SK-N-SH treated with all-trans-retinoic acid at 6 μM for 48 hours (cell line): ENCODE measurements at regions not wholly inside any gene's neighbourhood (a gene's known extent, or its start where the extent isn't known, plus 50 kb on each side); places are given as distances from the start of the nearest gene placed in this dataset.

Source experiments
- ATAC-seq: fragments of 200-7000 bp; cut with Tn5 transposase; 3 replicates; pipeline ENCODE4 v1.9.1; 2020; ENCODE audit warnings: mild to moderate bottlenecking, moderate library complexity
- ARNTL ChIP-seq: fragments of 450-650 bp; formaldehyde crosslinking; IDR thresholded peaks from 2 replicates; pipeline ENCODE4 v1.5.0; 2020; ENCODE audit warnings: low read depth, mild to moderate bottlenecking, moderate library complexity, borderline replicate concordance
- BACH2 ChIP-seq: fragments of 250-450 bp; sonication (Bioruptor Pico); IDR thresholded peaks from 2 replicates; pipeline ENCODE4 v1.9.0; 2021; ENCODE audit warnings: mild to moderate bottlenecking, borderline replicate concordance
- CREB5 ChIP-seq: fragments of 250-450 bp; sonication (Bioruptor Pico); IDR thresholded peaks from 2 replicates; pipeline ENCODE4 v1.5.1; 2020; ENCODE audit warnings: low read depth, mild to moderate bottlenecking, moderate library complexity
- CSDC2 ChIP-seq: fragments of 250-450 bp; sonication (Bioruptor Pico); IDR thresholded peaks from 2 replicates; pipeline ENCODE4 v1.5.0; 2020; ENCODE audit warnings: mild to moderate bottlenecking, moderate library complexity
- CSRNP3 ChIP-seq: fragments of 250-450 bp; sonication (Bioruptor Pico); IDR thresholded peaks from 2 replicates; pipeline ENCODE4 v1.5.1; 2021; ENCODE audit warnings: mild to moderate bottlenecking, moderate library complexity
- ESRRG ChIP-seq: fragments of 250-450 bp; sonication (Bioruptor Pico); IDR thresholded peaks from 2 replicates; pipeline ENCODE4 v1.6.1; 2021; ENCODE audit warnings: mild to moderate bottlenecking
- GLIS3 ChIP-seq: fragments of 250-450 bp; sonication (Bioruptor Pico); IDR thresholded peaks from 2 replicates; pipeline ENCODE4 v1.5.0; 2020; ENCODE audit warnings: mild to moderate bottlenecking, moderate library complexity
- ISL1 ChIP-seq: fragments of 250-450 bp; sonication (Bioruptor Pico); IDR thresholded peaks from 2 replicates; pipeline ENCODE4 v2.1.2; 2022; ENCODE audit warnings: mild to moderate bottlenecking, moderate library complexity
- OSR1 ChIP-seq: fragments of 250-450 bp; sonication (Bioruptor Pico); IDR thresholded peaks from 2 replicates; pipeline ENCODE4 v1.8.0; 2022; ENCODE audit warnings: moderate library complexity, mild to moderate bottlenecking, inconsistent platforms
- PATZ1 ChIP-seq: fragments of 250-450 bp; sonication (Bioruptor Pico); IDR thresholded peaks from 2 replicates; pipeline ENCODE4 v1.8.0; 2020; ENCODE audit warnings: mild to moderate bottlenecking, moderate library complexity, borderline replicate concordance
- POU6F1 ChIP-seq: fragments of 250-450 bp; sonication (Bioruptor Pico); IDR thresholded peaks from 2 replicates; pipeline ENCODE4 v1.8.0; 2021; ENCODE audit warnings: low read depth, mild to moderate bottlenecking, moderate library complexity, borderline replicate concordance
- PPARA ChIP-seq: fragments of 250-450 bp; sonication (Bioruptor Pico); IDR thresholded peaks from 2 replicates; pipeline ENCODE4 v1.5.0; 2020; ENCODE audit warnings: mild to moderate bottlenecking, borderline replicate concordance
- RARB ChIP-seq: fragments of 250-450 bp; sonication (Bioruptor Pico); IDR thresholded peaks from 2 replicates; pipeline ENCODE4 v1.8.0; 2021; ENCODE audit warnings: mild to moderate bottlenecking, moderate library complexity
- TOX ChIP-seq: fragments of 250-450 bp; sonication (Bioruptor Pico); IDR thresholded peaks from 2 replicates; pipeline ENCODE4 v1.8.0; 2021; ENCODE audit warnings: mild to moderate bottlenecking, moderate library complexity, borderline replicate concordance
- ZC3H10 ChIP-seq: fragments of 250-450 bp; sonication (Bioruptor Pico); IDR thresholded peaks from 2 replicates; pipeline ENCODE4 v1.5.1; 2021; ENCODE audit warnings: mild to moderate bottlenecking, moderate library complexity
- ZFP30 ChIP-seq: fragments of 450-650 bp; formaldehyde crosslinking; IDR thresholded peaks from 2 replicates; pipeline ENCODE4 v1.5.0; 2022; ENCODE audit warnings: mild to moderate bottlenecking, moderate library complexity
- ZNF565 ChIP-seq: fragments of 450-650 bp; formaldehyde crosslinking; conservative IDR thresholded peaks from 2 replicates; pipeline ENCODE4 v1.5.0; 2020; ENCODE audit warnings: low read depth, mild to moderate bottlenecking, moderate library complexity
- ZNF70 ChIP-seq: fragments of 450-650 bp; formaldehyde crosslinking; IDR thresholded peaks from 2 replicates; pipeline ENCODE4 v1.5.0; 2020; ENCODE audit warnings: mild to moderate bottlenecking, moderate library complexity
- ZNF8 ChIP-seq: fragments of 450-650 bp; formaldehyde crosslinking; IDR thresholded peaks from 2 replicates; pipeline ENCODE4 v1.5.0; 2020; ENCODE audit warnings: mild to moderate bottlenecking, moderate library complexity

- TF ChIP-seq GLIS3 (CRISPR knock-in tag) (no peak), TOX (CRISPR knock-in tag) (no peak), PATZ1 (CRISPR knock-in tag) (no peak), OSR1 (CRISPR knock-in tag) (no peak), ZNF565 (CRISPR knock-in tag) (no peak), ISL1 (CRISPR knock-in tag) (no peak), CSDC2 (CRISPR knock-in tag) (no peak), ZNF70 (CRISPR knock-in tag) (no peak), ZFP30 (CRISPR knock-in tag) (no peak), POU6F1 (no peak), PPARA (no peak)
- TF ChIP-seq, all 23 proteins: peak for 0
- no peak for ATAC-seq
Measured at GRCh38 chr14:39956372-39956771, 524.1 kb upstream of the FBXO33 start.

GRCh38 chr14:39948235-39948634 is 516.0 kb upstream of the FBXO33 start:
- TF ChIP-seq PPARA (no peak), RARB (CRISPR knock-in tag) (no peak), ZC3H10 (CRISPR knock-in tag) (no peak), ISL1 (CRISPR knock-in tag) (no peak), BACH2 (CRISPR knock-in tag) (no peak), POU6F1 (no peak), PATZ1 (CRISPR knock-in tag) (no peak), CSDC2 (CRISPR knock-in tag) (no peak), ZNF70 (CRISPR knock-in tag) (no peak), ESRRG (CRISPR knock-in tag) (no peak), ZNF8 (CRISPR knock-in tag) (no peak), CSRNP3 (CRISPR knock-in tag) (no peak), CREB5 (CRISPR knock-in tag) (no peak)
- ATAC-seq = no peak

GRCh38 chr14:39946807-39947206 is 514.6 kb upstream of the FBXO33 start:
- TF ChIP-seq ZFP30 (CRISPR knock-in tag) (no peak), GLIS3 (CRISPR knock-in tag) (no peak), BACH2 (CRISPR knock-in tag) (no peak), OSR1 (CRISPR knock-in tag) (no peak), CSRNP3 (CRISPR knock-in tag) (no peak), ARNTL (no peak), TOX (CRISPR knock-in tag) (no peak)
- ATAC-seq = no peak
